Tibial artery (tissue), 4 donors: ENCODE measurements at regions not wholly inside any gene's neighbourhood (a gene's known extent, or its start where the extent isn't known, plus 50 kb on each side); places are given as distances from the start of the nearest gene placed in this dataset.

Experiments
- DNase-seq, 2 donors: peaks; one replicate each; pipeline ENCODE4 v3.0.0-alpha.2; 2019
- H3K27ac ChIP-seq, 2 donors: fragments of 200-600 bp; sonication (generic) in 1 of 2; 1 replicate in 1 of 2; 2 replicates in 1 of 2; pipeline ENCODE4 v1.5.1; 2018 to 2019; ENCODE audit warnings: mild to moderate bottlenecking in 1 of 2
- H3K27me3 ChIP-seq, 2 donors: fragments of 200-600 bp; sonication (generic) in 1 of 2; one replicate each; pipeline versions ENCODE4 v1.5.1 to v1.6.0; 2016 to 2019
- H3K36me3 ChIP-seq, 3 donors: fragments of 200-600 bp; sonication (generic) in 2 of 3; one replicate each; pipeline ENCODE4 v1.5.1; 2016 to 2019; ENCODE audit warnings: mild to moderate bottlenecking in 2 of 3
- H3K4me1 ChIP-seq, 4 donors: fragments of 200-600 bp; sonication (generic) in 2 of 4; 1 replicate in 3 of 4; 2 replicates in 1 of 4; pipeline ENCODE4 v1.5.1; 2016 to 2019
- H3K4me3 ChIP-seq, 2 donors: fragments of 200-600 bp; sonication (generic) in 1 of 2; 1 replicate in 1 of 2; 2 replicates in 1 of 2; pipeline ENCODE4 v1.5.1; 2018 to 2019; ENCODE audit warnings: mild to moderate bottlenecking in 2 of 2
- H3K9me3 ChIP-seq, 3 donors: fragments of 200-600 bp; sonication (generic) in 1 of 3; one replicate each; pipeline ENCODE4 v1.5.1; 2016 to 2019
- intact Hi-C: fragments of 100-400 bp; cut with DNase I; formaldehyde crosslinking; loops from one replicate; pipeline ENCODE4 v1.15.0; 2023; ENCODE audit warnings: low total_unique reads
- TF ChIP-seq, protein P1 (sequence below), 2 experiments: fragments of 200-600 bp in 1 of 2; fragments of 450-650 bp in 1 of 2; IDR thresholded peaks; one replicate each; pipeline ENCODE4 v1.5.1; 2017 to 2019; ENCODE audit warnings: antibody characterized with exemption in 2 of 2, mild to moderate bottlenecking in 1 of 2, moderate library complexity in 1 of 2

GRCh38 chrX:25544641-25545040 lies 528.9 kb upstream of the ARX start:
- Histone ChIP-seq H3K9me3 (no peaks in the 10 kb centered on the region), H3K4me1 (no peaks in the 10 kb centered on the region), H3K27ac (no peak overlapping the region), H3K4me3 (no peak overlapping the region), H3K27me3 (no peaks in the 10 kb centered on the region), H3K36me3 (no peaks in the 10 kb centered on the region)
- intact Hi-C loops: no loop called here
- no peak for DNase-seq
- TF ChIP-seq, protein P1, sequence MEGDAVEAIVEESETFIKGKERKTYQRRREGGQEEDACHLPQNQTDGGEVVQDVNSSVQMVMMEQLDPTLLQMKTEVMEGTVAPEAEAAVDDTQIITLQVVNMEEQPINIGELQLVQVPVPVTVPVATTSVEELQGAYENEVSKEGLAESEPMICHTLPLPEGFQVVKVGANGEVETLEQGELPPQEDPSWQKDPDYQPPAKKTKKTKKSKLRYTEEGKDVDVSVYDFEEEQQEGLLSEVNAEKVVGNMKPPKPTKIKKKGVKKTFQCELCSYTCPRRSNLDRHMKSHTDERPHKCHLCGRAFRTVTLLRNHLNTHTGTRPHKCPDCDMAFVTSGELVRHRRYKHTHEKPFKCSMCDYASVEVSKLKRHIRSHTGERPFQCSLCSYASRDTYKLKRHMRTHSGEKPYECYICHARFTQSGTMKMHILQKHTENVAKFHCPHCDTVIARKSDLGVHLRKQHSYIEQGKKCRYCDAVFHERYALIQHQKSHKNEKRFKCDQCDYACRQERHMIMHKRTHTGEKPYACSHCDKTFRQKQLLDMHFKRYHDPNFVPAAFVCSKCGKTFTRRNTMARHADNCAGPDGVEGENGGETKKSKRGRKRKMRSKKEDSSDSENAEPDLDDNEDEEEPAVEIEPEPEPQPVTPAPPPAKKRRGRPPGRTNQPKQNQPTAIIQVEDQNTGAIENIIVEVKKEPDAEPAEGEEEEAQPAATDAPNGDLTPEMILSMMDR (IDR thresholded peaks at IDR 0.05): no peak

DNA sequence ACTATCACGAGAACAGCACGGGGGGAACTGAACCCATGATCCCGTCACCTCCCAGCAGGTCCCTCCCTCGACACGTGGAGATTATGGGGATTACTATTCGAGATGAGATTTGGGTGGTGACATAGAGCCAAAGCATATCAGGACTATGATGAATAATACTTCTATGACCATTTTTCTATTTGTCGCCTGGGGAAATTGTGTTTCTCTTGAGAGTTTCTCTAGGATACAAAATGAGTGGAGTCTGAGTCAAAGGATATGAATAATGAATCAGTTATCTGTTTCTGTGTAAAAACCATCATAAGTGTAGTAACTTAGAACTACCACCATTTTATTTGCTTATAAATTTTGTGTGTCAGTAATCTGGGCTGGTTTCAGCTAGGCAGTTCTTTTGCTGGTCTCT lies 533.0 kb upstream of the ARX start:
- Histone ChIP-seq H3K27me3 (no peaks in the 10 kb centered on the region), H3K9me3 (no peaks in the 10 kb centered on the region), H3K36me3 (no peaks in the 10 kb centered on the region), H3K4me1 (no peaks in the 10 kb centered on the region), H3K4me3 (no peak overlapping the region), H3K27ac (no peak overlapping the region)
- intact Hi-C loops: no loop called here
- TF ChIP-seq, protein P1 (IDR thresholded peaks at IDR 0.05): no peak
- DNase-seq: no peak

DNA sequence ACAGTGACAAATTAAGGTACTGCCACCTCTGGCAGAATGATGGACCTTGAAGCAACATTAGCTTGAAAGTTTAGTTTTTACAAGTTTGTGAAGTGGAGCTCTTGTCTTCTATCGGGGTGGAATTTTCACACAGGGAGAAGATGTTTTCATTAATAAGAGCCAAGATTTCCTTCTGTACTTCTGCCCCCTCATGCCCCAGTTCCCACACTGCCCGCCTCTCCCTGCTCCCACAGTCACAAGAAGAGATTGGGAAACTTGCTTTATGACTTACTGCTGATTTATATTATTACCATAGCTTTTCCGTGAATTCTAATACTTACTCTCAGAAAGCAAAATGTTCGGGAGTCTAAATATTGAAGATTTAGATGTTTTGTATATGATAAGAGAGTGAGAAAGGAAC lies 539.8 kb upstream of the ARX start:
- Histone ChIP-seq H3K36me3 (no peaks in the 10 kb centered on the region), H3K4me3 (no peak overlapping the region), H3K9me3 (no peaks in the 10 kb centered on the region), H3K4me1 (no peaks in the 10 kb centered on the region), H3K27me3 (no peaks in the 10 kb centered on the region), H3K27ac (no peak overlapping the region)
- TF ChIP-seq, protein P1 (IDR thresholded peaks at IDR 0.05): no peak
- DNase-seq: no peak
- intact Hi-C loops: no loop called here

DNA sequence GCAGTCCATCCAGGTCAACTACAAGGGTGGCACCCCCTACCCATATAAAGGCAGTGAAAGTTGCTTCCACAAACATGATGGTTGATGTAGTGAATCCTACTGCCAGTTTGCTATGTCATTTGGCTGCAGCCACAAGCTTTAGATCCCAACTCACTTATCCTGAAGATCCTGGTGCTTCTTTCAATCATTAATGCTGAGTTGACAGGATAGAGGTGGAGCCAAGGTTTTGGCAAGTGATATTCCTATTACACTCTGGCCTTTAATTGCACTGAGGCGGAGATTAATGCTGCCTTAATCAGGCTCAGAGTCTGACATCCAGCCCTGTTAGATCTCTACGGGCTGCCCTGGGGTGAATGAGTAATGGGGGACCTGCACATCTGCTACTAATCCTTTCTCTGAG lies 542.4 kb upstream of the ARX start:
- Histone ChIP-seq H3K4me3 (no peak overlapping the region), H3K27me3 (no peaks in the 10 kb centered on the region), H3K4me1 (no peaks in the 10 kb centered on the region), H3K36me3 (no peaks in the 10 kb centered on the region), H3K9me3 (no peaks in the 10 kb centered on the region), H3K27ac (no peak overlapping the region)
- TF ChIP-seq, protein P1 (IDR thresholded peaks at IDR 0.05): no peak
- no peak for DNase-seq
- intact Hi-C loops: no loop called here

GRCh38 chrX:25561190-25561589 lies 545.4 kb upstream of the ARX start:
- intact Hi-C loops: no loop called here
- Histone ChIP-seq H3K9me3 (no peaks in the 10 kb centered on the region), H3K4me3 (no peak overlapping the region), H3K27ac (no peak overlapping the region), H3K36me3 (no peaks in the 10 kb centered on the region), H3K27me3 (no peaks in the 10 kb centered on the region), H3K4me1 (no peaks in the 10 kb centered on the region)
- TF ChIP-seq, protein P1 (IDR thresholded peaks at IDR 0.05): no peak
- DNase-seq: no peak

GRCh38 chrX:25573631-25574030 lies 557.9 kb upstream of the ARX start:
- Histone ChIP-seq H3K4me3 (no peak overlapping the region), H3K27me3 (no peaks in the 10 kb centered on the region), H3K4me1 (no peaks in the 10 kb centered on the region), H3K27ac (no peak overlapping the region), H3K36me3 (no peaks in the 10 kb centered on the region), H3K9me3 (no peaks in the 10 kb centered on the region)
- DNase-seq: no peak
- intact Hi-C loops: no loop called here
- TF ChIP-seq, protein P1 (IDR thresholded peaks at IDR 0.05): no peak
